CD4-positive, alpha-beta T cell treated with Interleukin-1 beta for 1 hour (primary cell): ENCODE measurements at regions not wholly inside any gene's neighbourhood (a gene's known extent, or its start where the extent isn't known, plus 50 kb on each side); places are given as distances from the start of the nearest gene placed in this dataset.
"Not testable (repeated sequence)": the region's sequence is repeated elsewhere in the genome, so short reads cannot be mapped to it uniquely, and the experiment has no call there.

Source experiments
- DNase-seq, 2 donors: peaks; one replicate each; pipeline ENCODE4 v3.0.0-alpha.2; 2020 to 2022

DNA sequence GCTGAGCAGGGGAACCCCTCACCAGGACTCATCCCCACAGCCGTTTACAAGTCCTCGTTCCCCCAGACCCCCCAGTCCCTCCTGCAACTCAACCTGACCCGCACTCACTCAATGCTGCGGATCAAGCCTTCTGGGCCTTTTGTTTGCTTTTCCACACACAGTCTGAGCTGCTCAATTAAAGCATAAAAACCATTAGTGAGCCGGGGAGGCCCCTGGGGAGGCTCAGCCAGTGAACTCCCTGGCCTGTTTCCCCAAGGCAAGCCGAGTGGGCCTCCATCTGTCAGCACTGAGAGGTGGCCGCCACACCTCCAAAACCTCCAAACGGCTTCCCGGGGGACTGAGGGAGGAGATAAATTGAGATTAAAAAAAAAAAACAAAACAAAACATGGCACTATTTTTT, 158.5 kb downstream of the SHOX start:
- no peak for DNase-seq

DNA sequence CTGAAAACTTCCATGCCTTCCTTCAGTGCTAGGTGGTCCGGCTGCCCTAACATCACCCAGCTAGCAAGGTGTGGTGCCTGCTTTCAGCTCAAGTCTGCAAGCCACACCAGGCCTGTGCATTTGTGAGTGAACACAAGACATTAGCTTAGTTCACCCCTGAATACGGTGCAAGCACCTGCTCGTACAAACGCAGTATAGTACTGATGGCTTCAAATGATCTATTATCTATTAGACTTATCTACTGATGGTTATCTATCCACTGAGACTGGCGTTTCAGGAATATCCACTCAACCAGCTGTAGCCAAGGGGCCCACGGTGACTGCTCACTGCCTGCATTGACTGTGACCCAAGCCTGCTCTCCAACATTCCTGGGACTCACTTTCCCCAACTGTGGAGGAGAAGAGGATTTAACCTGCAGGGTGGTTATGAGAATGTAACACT, 155.9 kb downstream of the SHOX start:
- no peak for DNase-seq

DNA sequence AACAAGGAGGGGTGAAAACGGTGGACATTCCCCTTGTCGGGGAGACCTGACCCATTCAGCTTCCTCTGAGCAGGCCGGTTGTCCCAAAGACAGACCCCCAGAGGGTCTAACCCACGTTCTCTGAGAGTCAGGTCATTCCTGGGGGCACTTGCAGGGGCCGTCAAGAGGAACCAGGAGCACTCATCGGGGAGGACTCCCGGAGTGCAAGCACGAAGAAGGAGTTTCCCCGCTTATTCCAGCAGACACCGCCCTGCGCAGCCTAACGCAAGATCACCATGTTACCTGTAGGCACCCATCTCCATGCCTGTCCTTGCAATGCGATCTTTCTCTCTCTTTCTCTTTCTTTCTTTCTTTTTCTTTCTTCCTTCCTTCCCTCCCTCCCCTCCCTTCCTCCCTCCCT, 154.2 kb downstream of the SHOX start:
- DNase-seq, result no peak

DNA sequence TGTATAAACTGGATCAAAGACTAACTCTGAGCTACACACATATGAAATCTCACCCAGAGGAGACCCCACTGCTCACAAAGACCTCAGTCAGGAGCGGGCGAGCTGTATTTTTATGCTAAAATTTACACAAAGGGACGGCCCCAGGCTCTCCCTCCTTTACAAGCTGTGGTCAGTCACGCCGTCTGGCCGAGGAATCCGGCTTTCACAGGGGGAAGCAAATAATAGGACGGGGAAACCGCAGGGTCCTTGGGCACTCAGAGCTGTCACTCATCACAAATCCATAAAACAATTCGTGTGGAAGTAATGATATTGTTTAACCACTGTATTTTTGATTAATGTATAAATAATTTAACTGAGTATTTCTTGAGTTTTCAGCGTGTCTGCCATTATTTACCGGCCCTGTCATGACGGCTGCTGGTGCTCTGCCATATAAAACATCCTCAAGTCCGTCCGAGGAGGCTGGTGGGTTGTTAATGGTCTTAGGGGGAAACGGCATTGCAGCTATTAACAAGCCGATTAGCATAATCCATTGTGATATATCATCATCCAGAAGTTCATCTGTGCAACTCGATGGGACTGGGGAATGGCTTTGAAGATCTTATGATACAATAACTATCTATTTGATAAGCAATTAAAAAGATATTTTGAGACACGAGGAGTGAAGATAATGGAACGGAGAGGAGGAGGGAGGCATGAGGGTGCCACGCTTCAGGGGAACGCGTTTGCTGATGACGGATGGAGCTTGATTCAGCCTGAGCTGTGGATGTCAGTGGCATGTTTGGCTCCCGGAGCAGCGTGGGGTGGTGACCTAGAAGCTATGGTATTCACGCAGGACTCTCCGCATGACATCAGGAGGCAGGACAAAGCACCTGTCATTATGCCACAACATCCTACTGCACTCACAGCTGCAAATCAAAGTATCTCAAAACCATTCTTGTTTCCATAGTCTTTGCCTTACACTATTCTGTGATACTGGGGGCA, 150.9 kb downstream of the SHOX start:
- DNase-seq, result no peak

DNA sequence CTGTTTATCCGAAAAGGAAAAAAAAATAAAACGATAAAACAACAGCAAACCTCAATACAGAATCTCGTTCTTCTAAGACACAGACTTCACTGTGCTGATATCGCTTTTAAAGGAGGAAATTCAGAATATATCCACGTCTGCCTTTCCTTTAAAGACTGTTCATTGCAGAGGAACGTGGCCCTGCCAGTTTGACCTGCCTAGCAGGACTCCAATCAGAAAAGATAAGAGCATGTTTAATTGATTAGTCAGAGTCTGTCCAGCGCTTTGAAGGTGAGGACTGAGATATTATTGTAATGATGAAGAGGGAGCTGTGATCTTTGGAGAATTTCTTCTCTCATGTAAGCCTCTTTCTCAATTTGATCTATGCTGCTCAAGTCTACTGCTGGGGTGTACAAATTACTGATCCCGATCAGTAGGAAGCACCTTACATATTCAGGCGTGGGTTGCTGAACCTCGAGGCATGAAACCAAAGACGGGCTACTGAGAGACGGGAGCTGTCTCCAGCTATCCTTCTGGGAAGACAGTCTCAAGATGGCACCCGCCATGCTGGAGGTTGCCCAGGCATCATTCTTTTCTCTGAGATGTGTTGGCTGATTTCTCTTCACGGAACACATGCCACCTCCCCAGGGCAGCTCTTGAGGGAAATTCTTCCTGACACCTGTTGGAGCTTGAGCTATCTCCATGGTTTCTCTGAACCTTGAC, 146.1 kb downstream of the SHOX start:
- DNase-seq, result no peak

DNA sequence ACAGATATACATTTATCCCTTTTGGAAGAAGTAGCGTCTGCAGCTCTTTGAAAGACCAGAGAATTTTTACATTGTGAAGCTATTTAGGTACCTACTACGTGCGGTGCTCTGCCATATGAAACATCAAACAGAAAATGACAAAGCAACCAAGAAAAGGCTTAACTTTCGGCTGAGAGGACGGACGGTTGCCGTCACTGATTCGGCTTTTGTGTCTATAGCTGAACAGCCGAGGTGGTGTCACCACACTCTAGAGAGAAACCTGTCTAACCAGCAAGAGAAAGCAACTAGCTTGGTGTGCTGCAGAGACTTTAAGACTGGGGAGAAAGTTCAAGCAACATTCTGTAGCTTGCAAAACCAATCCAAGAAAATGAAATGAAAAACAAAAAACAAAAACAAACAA, 145.5 kb downstream of the SHOX start:
- no peak for DNase-seq

DNA sequence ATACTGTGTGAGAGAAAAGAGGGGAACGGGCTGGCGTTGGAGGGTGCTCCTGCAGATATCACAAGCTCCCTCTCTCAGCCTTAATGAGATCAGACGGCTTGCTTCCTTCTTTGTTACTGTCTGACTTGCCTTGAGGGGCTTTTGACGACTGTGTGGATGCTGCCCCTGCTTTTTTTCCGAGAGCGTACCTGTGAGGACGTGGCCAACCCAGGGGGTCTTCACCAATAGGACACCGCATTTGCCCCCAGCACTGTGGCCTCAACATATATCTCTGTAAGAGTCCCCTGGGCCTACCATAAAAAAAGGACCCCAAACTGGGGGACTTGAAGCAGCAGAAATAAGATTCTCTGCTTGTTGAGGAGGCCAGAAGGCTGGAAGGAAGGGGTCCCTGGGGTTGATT, 143.9 kb downstream of the SHOX start:
- no peak for DNase-seq

DNA sequence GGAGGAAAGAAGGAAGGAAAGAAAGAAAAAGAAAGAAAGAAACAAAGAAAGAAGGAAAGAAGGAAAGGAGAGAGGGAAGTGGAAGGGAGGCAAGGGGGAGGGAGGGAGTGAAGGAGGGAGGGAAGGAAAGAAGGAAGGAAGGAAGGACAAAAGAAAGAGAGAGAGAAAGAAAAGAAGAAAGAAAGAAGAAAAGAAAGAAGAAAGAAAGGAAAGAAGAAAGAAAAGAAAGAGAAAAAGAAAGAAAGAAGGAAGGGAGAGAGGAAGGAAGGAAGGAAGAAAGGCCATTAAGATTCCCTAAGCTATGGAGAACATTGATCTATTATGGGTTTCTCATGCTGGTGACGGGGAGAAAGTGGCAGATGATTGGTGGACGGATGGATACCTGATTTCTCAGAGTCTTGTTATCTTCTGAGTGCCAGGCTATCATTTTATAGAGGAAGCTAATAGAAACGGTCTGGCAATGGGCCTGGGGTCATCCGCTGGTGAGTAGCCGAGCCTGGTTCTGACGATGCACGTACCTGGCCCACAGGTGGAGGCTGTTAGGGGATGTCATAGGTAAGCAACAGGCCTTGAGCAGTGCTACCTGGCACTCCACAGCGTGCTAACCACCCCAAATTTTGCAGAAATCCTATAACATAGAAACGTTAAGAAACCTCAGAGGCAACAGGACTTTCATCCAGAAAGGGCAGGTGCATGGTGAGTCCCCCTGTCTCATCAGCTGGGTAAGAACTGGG, 142.9 kb downstream of the SHOX start:
- DNase-seq, result no peak

DNA sequence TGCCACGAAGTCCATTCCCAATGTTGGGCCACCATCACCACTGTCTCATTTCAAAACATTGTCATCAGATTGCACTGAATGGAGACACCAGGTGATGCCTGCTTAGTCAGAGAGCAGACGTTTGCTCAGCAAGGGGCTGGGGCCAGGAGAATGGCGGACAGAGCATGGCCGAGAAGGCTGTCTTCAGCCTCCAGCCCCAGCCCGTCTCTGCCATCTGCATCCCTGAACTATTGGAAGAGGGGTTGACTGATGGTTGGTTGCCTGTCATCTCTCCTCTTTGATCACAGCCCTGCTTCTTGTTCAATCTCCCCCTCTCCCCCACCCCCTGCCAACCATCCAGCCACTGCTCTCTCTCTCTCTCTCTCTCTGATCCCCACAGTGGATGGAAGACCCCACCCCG, 140.9 kb downstream of the SHOX start:
- no peak for DNase-seq

DNA sequence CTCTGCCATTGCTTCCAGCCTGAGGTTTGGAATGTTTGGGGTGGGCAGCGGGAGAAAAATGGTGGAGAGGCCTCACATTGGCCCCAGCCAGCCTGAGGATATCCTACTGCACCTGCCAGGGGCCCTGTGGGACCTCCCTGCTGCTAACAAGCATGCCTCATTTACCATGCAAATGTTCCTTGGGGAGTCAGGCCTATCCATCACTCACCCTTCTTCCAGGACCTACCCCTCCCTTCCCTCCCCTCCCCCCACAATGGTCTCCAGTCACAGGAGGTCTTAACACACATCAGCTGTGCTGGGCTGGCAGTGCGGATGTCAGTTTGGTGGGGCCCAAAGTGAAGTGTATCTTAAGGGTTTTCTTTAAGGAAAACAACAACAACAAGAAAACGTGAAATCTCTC, 139.2 kb downstream of the SHOX start:
- DNase-seq, result no peak

DNA sequence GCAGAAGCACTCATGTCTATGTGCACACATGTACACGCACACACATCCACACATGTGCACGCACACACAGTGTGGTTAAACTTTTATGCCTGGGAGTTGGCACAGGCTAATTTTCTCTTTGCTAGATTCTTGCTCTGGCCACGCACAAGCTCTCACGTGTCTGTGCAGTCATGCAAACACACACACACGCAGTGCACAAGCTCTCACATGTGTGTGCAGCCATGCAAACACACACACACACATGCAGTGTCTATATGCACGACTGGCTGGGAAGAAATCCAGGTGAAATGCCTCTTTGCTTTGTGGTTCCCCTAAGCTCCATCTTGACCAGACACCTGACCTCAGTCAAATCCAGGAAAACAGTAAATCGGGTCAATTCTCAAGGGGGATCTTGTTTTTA, 138.0 kb downstream of the SHOX start:
- DNase-seq, result no peak

DNA sequence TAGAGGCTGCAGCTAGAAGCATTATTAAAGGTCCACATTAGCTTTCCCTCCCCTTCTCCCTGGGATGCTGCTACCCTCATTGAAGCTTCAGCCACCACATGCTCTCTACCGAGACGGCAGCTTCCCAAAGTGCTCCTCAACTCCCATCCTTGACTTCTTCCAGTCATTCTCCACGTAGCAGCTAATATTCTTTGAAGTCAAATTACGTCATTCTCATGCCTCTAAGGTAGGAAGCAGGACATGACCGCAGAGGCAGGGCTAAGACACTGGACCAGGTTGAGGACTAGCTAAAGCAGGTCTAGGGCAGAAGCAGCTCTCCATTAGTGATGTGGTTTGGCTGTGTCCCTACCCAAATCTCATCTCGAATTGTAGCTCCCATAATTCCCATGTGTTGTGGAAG, 128.3 kb downstream of the SHOX start:
- DNase-seq, result no peak

DNA sequence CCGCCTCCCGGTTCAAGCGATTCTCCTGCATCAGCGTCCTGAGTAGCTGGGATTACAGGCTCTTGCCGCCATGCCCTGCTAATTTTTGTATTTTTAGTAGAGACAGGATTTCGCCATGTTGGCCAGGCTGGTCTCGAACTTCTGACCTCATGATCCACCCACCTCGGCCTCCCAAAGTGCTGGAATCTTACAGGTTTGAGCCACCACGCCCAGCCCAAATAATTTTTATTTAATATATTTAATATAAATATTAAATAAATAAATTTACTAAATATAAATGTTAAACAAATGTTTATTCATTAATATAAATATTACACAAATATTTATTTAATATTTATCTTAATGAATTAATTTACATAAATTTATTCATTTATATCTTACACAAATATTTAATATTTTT, 120.2 kb downstream of the SHOX start:
- no peak for DNase-seq

DNA sequence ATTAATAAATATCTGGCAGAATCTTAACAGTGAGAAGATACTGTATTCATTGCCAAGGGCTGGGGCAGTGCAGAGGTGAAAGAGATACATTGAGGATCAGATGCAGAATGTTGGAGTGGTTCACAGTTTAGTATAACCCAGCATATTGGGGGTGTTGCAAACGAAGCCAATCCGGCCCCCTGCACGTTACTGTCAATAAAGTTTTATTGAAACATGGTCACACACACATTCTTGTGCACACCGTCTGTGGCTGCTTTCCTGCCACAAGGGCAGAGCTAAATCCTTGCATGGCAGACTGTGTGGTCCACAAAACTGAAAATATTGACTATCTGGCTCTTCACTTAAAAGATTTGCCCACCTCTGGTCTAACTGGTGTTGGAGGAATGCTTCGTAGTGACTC, 119.7 kb downstream of the SHOX start:
- no peak for DNase-seq

DNA sequence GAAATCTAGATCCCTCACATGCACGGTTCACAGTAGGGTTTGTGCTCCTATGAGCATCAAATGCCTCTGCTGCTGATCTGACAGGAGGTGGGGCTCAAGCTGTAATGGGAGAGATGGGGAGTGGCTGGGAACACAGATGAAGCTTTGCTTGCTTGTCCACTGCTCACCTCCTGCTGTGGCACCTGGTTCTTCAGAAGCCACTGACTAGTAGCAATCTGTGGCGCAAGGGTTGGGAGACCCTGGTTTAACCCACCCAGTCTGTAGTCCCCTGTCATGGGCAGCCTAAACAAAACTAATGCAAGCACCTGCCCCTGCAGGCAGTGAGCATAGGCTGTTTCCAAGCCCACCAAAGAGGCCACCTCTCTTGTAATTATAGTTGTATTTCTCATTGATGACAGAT, 116.6 kb downstream of the SHOX start:
- DNase-seq, result no peak

DNA sequence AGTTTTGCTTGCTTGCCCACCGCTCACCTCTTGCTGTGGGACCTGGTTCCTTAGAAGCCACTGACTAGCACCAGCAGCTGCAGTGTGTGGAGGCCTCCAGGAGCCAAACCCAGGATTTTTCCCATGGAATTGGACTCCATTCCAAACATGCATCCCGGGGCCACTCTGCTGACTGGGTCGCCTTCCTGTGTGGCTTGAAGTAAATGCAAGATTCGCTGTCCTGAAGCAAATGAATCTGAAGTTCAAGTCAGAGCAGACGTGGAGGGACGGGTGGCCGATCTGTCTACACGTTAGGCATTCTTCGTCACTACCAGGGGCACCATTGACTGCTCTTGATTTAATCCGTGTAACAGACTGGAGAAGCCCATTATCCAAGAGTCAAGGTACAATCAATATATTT, 109.0 kb downstream of the SHOX start:
- no peak for DNase-seq

DNA sequence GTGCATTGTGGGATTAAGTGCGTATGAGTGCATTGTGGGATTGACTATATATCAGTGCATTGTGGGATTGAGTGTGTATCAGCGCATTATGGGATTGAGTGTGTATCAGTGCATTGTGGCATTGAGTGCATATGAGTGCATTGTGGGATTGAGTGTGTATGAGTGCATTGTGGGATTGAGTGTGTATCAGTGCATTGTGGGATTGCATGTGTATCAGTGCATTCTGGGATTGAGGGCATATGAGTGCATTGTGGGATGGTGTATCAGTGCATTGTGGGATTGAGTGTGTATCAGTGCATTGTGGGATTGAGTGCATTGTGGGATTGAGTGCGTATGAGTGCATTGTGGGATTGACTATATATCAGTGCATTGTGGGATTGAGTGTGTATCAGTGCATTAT, 106.4 kb downstream of the SHOX start:
- not testable (repeated sequence) for DNase-seq

DNA sequence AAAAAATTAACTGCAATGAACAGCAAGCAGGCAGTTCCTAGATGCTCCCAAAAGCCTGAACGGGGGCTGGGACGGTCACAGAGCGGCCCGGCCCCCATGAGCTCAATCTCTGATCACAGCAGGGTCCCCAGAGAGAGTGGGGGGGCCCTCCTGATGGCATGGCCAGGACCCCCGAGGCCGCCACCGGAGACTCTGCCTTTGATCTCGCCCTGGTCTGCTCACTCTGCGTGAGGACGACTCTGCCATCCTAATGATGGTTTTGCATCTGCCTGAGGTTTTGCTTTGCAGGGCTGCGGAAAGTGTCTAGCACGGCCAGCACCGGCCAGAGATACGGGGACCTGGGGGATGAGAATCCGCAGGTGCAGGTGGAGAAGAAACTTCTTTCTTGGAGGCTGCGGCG, 103.8 kb downstream of the SHOX start:
- no peak for DNase-seq

DNA sequence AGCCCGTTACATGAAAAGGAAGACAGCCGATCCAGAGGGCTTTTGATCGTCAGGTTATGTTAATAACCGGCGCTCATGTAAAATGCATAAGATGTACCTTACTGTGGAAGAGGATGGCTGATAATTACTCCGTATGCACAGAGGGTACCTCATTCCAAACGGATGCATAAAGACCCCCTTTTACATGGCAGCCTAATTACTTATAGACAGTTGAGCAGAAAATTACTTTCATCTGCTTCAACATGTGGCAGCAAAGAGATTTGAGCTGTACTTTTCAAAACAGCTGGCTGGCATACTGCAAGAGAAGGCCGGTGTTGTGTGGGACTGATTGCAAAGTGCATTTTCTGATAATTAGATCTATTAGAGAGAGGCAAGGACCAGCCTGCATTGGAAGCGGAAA, 103.4 kb downstream of the SHOX start:
- no peak for DNase-seq

DNA sequence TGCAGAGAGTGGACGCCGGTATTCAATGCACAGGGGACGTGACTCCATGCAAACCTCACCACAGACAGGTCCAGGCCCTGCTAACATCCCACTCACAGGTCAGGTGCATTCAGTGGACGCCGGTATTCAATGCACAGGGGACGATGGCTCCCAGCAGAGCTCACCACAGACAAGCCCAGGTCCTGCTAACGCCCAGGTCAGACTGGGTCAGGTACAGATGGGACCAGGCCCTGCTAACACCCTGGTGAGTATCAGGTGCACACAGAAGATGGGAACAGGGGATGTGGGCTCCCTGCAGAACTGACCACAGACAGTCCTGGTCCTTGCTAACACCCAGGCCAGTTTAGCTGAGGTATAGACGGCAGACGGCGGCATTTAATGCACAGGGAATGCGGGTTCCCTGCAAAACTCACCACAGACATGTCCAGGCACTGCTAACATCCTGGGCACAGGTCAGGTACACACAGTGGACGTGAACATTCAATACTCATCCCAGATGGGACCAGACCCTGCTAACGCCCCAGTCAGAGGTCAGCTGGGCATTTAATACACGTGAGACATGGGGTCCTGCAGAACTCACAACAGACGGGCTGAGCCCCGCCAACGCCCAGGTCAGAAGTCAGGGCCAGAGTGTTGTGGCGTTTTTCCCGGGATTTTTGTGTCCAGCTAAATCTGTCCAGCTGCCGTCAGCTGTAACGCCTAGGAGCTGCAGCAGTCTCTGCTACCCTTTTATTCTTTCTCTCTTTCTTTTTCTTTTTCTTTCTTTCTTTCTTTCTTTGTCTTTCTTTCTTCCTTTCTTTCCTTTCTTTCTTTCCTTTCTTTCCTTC, 99.2 kb downstream of the SHOX start:
- DNase-seq, result no peak

DNA sequence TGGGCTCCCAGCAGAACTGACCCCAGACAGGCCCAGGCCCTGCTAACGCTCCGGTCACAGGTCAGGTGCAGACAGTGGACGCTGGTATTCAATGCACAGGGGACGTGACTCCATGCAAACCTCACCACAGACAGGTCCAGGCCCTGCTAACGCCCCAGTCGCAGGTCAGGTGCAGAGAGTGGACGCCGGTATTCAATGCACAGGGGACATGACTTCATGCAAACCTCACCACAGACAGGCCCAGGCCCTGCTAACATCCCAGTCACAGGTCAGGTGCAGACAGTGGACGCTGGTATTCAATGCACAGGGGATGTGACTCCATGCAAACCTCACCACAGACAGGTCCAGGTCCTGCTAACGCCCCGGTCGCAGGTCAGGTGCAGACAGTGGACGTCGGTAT, 98.5 kb downstream of the SHOX start:
- not testable (repeated sequence) for DNase-seq

DNA sequence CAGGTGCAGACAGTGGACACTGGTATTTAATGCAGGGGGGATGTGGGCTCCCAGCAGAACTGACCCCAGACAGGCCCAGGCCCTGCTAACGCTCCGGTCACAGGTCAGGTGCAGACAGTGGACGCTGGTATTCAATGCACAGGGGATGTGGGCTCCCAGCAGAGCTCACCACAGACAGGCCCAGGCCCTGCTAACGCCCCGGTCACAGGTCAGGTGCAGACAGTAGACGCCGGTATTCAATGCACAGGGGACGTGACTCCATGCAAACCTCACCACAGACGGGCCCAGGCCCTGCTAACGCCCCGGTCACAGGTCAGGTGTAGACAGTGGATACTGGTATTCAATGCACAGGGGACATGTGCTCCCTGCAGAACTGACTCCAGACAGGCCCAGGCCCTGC, 98.0 kb downstream of the SHOX start:
- not testable (repeated sequence) for DNase-seq
